GM19328 (cell line): ENCODE measurements at regions not wholly inside any gene's neighbourhood (a gene's known extent, or its start where the extent isn't known, plus 50 kb on each side); places are given as distances from the start of the nearest gene placed in this dataset.
"Not testable (repeated sequence)": the region's sequence is repeated elsewhere in the genome, so short reads cannot be mapped to it uniquely, and the experiment has no call there.

ENCODE experiments used
- ATAC-seq: cut with Tn5 transposase; IDR thresholded peaks from one replicate; pipeline ENCODE4 v1.9.1; 2021; ENCODE audit warnings: mild to moderate bottlenecking, moderate library complexity; ENCODE audit not compliant: unreplicated experiment

DNA sequence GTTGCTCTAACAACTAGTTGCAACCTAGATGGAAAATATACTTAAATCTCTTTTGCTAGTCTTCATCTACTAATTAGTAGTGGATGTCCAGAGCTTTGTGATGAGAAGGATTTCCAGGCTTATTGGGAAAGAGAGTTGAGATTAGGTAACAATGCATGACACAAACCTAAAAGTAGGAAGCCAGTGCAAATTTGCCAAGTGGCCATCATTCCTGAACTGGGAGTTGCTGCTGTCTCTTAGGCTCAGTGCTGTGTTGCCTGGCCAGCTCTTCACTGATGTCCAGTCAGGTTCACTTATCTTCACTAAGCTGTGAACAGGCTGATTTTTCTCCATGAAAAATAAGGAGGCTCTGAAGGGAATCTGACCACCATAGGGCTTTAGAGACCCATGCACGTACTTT, 105.6 kb upstream of the AMOT start:
- no peak for ATAC-seq

DNA sequence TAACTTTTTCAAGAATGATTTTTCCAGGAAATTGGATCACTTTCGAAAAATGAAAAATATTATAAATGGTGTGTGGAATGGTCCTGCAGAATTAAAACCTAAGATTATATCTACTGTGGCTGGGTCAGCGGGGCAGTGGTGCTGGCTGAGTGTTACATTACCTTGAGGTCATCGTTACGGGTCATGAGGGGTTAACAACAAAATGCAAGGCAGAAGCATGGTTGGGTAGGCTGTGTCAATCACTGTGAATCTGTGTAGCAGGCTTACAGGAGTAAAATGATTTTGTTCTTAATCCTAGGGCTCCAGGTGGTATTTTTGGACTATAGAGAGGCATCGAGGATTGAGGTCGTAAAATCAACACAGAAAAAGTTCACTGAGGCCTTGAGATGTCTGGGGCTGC, 105.2 kb upstream of the AMOT start:
- ATAC-seq = no peak

DNA sequence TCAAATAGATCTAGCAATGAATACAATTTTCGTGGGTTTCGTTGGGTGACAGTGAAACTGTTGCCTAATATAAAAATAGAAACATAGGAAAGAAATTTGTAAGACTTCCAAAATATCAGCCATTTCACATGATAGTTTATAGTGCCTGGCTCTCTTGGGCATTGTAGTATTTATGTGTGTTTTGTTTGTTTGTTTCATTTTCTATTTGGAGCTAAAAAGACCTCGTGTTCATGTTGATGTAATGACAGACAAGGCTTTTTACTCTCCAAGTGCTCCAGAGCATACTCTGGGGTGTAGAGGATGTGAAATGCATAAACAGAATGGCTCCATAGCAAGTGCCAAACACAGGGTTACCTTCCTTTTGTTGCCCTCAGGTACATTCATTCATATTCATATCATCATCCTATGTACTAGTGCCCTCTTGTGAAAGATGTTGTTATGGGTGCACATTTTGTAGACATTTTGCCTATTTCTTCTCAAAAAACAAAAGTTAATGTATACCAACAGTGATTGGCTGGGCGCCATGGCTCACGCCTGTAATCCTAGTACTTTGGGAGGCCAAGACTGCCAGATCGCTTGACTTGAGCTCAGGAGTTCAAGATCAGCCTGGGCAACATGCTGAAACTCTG, 100.7 kb upstream of the AMOT start:
- peak; percentile 73 for ATAC-seq

DNA sequence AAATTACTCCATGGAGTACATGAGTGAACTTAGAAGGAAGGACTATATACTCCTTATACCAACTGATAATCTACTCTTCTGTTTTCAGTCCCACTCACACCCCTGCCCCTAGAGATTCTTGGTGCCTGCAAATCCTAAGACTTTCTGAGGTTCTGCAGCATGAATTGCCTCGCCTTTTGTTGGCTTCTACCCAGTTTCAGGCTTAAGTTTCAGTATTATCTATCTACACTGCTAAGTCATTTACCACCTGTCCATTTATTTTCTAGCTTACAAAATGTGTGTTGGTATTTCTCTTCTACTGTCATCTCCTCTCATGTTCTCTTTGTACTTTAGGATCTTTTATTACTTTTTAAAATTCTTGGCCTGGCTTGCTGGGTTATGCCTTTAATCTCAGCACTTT, 94.4 kb upstream of the AMOT start:
- ATAC-seq = no peak

DNA sequence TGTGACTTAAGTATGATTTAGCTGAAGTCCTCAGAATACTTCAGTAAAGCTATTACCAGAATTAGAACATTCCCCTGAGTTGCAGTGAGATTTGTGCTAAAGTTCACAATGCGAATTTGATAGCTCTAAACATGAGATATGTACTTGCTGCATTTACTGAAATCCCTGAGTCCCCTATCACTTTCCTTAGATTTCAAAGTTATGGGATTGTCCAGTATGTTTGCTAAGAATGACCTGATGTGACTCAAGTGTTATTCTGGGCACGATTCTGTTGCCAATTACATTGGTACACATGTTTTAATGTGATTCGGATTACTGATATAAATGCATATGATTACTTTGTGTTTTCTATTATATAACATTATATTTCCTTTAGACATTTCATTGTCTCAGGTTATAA, 91.3 kb upstream of the AMOT start:
- ATAC-seq = no peak

DNA sequence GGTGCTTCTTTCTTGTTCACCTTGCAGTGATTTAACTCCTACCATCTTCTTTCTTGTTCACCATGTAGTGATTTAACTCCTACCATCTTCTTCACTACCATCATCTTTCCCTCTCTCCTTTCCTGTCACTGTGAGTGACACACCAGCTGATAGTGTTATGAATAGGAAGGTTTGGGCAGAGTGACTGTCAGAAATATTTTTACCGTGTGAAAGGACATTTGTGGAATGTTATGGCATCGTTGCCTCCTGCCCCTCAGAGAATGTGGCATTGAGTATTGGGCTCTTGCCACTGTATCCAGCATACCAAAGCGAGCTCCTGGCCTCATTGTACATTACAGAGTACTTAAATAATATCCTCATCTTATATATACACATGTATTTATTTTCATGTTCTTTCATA, 90.8 kb upstream of the AMOT start:
- ATAC-seq = no peak

DNA sequence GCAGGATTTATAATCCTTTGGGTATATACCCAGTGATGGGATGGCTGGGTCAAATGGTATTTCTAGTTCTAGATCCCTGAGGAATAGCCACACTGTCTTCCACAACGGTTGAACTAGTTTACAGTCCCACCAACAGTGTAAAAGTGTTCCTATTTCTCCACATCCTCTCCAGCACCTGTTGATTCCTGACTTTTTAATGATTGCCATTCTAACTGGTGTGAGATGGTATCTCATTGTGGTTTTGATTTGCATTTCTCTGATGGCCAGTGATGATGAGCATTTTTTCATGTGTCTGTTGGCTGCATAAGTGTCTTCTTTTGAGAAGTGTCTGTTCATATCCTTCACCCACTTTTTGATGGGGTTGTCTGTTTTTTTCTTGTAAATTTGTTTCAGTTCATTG, 82.8 kb upstream of the AMOT start:
- not testable (repeated sequence) for ATAC-seq

DNA sequence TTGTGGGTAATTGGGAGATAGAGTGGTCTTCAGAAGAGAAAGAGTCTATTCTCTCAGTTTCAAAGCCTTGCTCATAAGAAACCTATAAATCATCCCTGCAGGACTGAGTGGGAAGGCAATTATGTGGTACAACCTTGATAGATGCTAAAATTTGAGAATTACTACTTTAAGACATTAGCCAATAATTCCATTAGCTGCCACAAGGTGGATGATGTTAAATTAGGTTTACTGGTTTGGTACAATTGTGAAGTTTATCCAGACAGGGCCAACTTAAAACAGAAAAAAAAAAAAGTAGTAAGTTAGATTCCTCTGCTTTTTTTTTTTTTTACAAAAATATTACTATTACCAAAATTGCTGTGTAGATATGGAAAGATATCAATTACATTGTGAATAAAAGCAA, 73.2 kb upstream of the AMOT start:
- ATAC-seq = no peak

DNA sequence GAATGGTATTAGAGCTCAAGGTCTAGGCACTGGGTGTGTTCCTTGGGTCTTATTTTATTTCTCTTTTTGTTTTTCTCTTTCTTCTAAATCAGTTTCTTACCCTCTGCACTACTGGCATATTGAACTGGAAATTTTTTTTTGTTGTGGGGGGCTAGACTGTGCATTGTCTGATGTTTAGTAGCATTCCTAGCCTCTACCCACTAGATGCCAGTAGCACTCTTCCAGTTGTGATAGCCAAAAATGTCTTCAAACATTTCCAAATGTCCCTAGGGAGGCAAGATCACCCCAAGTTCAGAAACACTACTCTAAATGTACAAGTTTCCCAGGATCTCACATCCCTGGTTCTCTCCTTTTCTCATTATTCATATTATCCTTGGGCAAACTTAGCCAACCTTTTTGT, 69.8 kb upstream of the AMOT start:
- ATAC-seq = no peak

DNA sequence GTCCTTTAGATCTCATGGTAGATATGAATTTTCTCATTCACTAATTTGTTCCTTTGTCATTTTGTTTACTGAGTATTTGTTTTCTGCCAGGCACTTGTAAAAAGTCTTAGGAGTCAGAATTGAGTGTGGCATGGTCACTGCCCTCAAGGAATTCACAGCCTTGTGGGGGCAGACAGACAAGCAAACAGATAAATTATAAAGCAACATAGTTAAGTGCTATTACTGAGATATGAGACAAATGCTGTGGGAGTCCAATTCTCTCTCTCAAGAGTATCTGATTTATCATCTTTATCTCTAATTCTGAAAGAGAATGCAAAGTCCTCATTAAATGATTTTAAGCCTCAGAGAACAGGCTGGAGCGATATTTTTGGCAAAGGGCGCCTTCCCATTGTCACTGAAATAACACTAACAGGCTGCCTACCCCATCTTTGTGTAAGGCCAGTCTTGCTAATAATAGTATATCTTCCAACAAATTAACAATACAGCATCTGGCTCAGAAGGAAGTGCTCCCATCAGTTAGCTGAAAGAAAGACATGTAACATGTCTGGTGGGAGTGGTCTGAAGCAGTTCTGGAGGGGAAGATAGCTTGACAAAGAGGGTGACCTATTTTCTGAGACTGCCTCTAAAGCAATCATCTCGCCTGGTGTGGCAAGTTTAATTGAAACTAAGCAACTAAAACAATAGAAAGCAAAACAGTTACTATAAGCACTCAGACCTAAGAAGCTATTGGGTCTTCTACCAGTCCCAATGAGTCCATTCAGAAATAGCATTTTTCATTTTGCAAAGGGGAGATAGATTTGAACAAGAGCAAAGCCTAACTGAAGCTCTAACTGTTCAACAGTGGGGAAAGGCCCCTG, 61.5 kb upstream of the AMOT start:
- no peak for ATAC-seq

DNA sequence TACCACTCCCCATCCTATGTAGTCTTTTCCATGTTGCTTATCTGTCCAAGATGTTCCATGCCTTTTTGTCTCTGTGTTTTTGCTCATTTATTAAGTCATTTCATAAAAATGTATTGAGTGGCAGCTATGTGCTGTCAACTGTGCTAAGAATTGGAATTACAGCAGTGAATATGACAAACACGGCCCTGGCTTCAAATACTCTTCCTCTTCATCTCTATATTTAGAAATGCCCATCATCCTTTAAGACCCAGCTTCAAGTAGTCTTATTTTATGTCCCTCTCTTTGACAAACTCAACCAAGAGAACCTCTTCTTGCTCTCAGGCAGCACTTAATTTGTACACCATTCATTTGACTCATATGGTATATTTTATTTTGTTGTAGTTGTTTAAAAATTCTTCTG, 55.4 kb upstream of the AMOT start:
- ATAC-seq = no peak
